HCT116 (cell line): ENCODE measurements at regions not wholly inside any gene's neighbourhood (a gene's known extent, or its start where the extent isn't known, plus 50 kb on each side); places are given as distances from the start of the nearest gene placed in this dataset.

ENCODE experiments used
- EGR1 ChIP-seq: IDR thresholded peaks from 2 replicates; pipeline ENCODE4 v1.6.1; 2012; ENCODE audit warnings: low read depth
- EZH2 ChIP-seq: fragments of 200-600 bp; sonication (generic); IDR thresholded peaks from 2 replicates; pipeline ENCODE4 v1.6.1; 2017; ENCODE audit warnings: antibody characterized with exemption, mixed run types
- JUND ChIP-seq: IDR thresholded peaks from 2 replicates; pipeline ENCODE4 v1.6.1; 2012
- MAX ChIP-seq: IDR thresholded peaks from 2 replicates; pipeline ENCODE4 v1.6.1; 2012
- POLR2A ChIP-seq: IDR thresholded peaks from 2 replicates; pipeline ENCODE4 v1.7.0; 2011; ENCODE audit warnings: borderline replicate concordance; ENCODE audit not compliant: insufficient read depth, insufficient read length; ENCODE audit errors: extremely low read depth
- POLR2AphosphoS5 ChIP-seq: IDR thresholded peaks from 2 replicates; pipeline ENCODE4 v1.6.1; 2011; ENCODE audit warnings: mild to moderate bottlenecking, low read depth, low read length, moderate library complexity
- REST ChIP-seq: IDR thresholded peaks from 2 replicates; pipeline ENCODE4 v1.6.1; 2012; ENCODE audit warnings: low read depth
- SIN3A ChIP-seq: IDR thresholded peaks from 2 replicates; pipeline ENCODE4 v1.6.1; 2012; ENCODE audit warnings: low read depth
- SP1 ChIP-seq: IDR thresholded peaks from 2 replicates; pipeline ENCODE4 v1.6.1; 2012; ENCODE audit warnings: low read depth
- TF ChIP-seq, protein P1 (sequence below), 3 experiments: fragments of 200-600 bp in 1 of 3; sonication (generic) in 1 of 3; IDR thresholded peaks in 2 of 3; conservative IDR thresholded peaks in 1 of 3; 2 replicates each; pipeline ENCODE4 v1.5.1; 2012 to 2017; ENCODE audit warnings: low read depth in 2 of 3, low read length in 2 of 3, antibody characterized with exemption in 1 of 3, borderline replicate concordance in 1 of 3, control low read depth in 1 of 3, mild to moderate bottlenecking in 1 of 3, mixed read lengths in 1 of 3, mixed run types in 1 of 3, moderate library complexity in 1 of 3; ENCODE audit not compliant: insufficient read depth in 1 of 3

GRCh38 chr4:15331930-15332329 is 95.9 kb upstream of the C1QTNF7 start:
- no peak for TF ChIP-seq MAX
- no peak for TF ChIP-seq SP1
- TF ChIP-seq SIN3A: no peak
- TF ChIP-seq, protein P1, sequence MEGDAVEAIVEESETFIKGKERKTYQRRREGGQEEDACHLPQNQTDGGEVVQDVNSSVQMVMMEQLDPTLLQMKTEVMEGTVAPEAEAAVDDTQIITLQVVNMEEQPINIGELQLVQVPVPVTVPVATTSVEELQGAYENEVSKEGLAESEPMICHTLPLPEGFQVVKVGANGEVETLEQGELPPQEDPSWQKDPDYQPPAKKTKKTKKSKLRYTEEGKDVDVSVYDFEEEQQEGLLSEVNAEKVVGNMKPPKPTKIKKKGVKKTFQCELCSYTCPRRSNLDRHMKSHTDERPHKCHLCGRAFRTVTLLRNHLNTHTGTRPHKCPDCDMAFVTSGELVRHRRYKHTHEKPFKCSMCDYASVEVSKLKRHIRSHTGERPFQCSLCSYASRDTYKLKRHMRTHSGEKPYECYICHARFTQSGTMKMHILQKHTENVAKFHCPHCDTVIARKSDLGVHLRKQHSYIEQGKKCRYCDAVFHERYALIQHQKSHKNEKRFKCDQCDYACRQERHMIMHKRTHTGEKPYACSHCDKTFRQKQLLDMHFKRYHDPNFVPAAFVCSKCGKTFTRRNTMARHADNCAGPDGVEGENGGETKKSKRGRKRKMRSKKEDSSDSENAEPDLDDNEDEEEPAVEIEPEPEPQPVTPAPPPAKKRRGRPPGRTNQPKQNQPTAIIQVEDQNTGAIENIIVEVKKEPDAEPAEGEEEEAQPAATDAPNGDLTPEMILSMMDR (IDR thresholded peaks at IDR 0.05 in 2 of 3, conservative IDR thresholded peaks at IDR 0.05 in 1 of 3; ENCODE audit: borderline replicate concordance in 1 of 3, insufficient read depth in 1 of 3, low read depth in 2 of 3, low read length in 2 of 3): no peak
- no peak for TF ChIP-seq REST
- no peak for TF ChIP-seq POLR2AphosphoS5
- TF ChIP-seq EZH2: no peak
- TF ChIP-seq JUND: no peak
- no peak for TF ChIP-seq EGR1
- no peak for TF ChIP-seq POLR2A
